Activated T-cell treated with anti-CD3 and anti-CD28 coated beads, Interleukin-2, amount 50 U/mL, for 24 hours (primary cell): ENCODE measurements at regions not wholly inside any gene's neighbourhood (a gene's known extent, or its start where the extent isn't known, plus 50 kb on each side); places are given as distances from the start of the nearest gene placed in this dataset.
"Not testable (repeated sequence)": the region's sequence is repeated elsewhere in the genome, so short reads cannot be mapped to it uniquely, and the experiment has no call there.

Experiments used
- DNase-seq: peaks from one replicate; pipeline ENCODE4 v3.0.0-alpha.2; 2020
- H3K27ac Mint-ChIP-seq: 2 replicates; pipeline ENCODE4 v1.8.0; 2020; ENCODE audit warnings: mild to moderate bottlenecking, mixed read lengths
- H3K27me3 Mint-ChIP-seq: 2 replicates; pipeline ENCODE4 v1.8.0; 2020; ENCODE audit warnings: mixed read lengths
- H3K36me3 Mint-ChIP-seq: 2 replicates; pipeline ENCODE4 v1.8.0; 2020; ENCODE audit warnings: low read depth, mixed read lengths
- H3K4me1 Mint-ChIP-seq: 2 replicates; pipeline ENCODE4 v1.8.0; 2020; ENCODE audit warnings: low read depth, mixed read lengths
- H3K4me3 Mint-ChIP-seq: 2 replicates; pipeline ENCODE4 v1.8.0; 2020; ENCODE audit warnings: mild to moderate bottlenecking, moderate library complexity, mixed read lengths
- H3K9me3 Mint-ChIP-seq: 2 replicates; pipeline ENCODE4 v1.8.0; 2020; ENCODE audit warnings: mixed read lengths

GRCh38 chr21:20086508-20086907 is 911.7 kb upstream of the NCAM2 start:
- Mint-ChIP-seq H3K9me3 (peaks cover 20% of the 10 kb centered on the region), H3K27me3 (no peaks in the 10 kb centered on the region), H3K4me1 (no peaks in the 10 kb centered on the region), H3K27ac (no peak overlapping the region), H3K36me3 (no peaks in the 10 kb centered on the region), H3K4me3 (no peak overlapping the region)
- DNase-seq = no peak

GRCh38 chr21:20106368-20106767 is 891.8 kb upstream of the NCAM2 start:
- Mint-ChIP-seq H3K36me3 (no peaks in the 10 kb centered on the region), H3K4me3 (no peak overlapping the region), H3K27ac (no peak overlapping the region), H3K27me3 (no peaks in the 10 kb centered on the region), H3K9me3 (peaks cover 20% of the 10 kb centered on the region), H3K4me1 (no peaks in the 10 kb centered on the region)
- no peak for DNase-seq

- Mint-ChIP-seq H3K27ac (no peak overlapping the region), H3K36me3 (no peaks in the 10 kb centered on the region), H3K4me3 (no peak overlapping the region), H3K9me3 (peaks cover 20% of the 10 kb centered on the region), H3K4me1 (no peaks in the 10 kb centered on the region), H3K27me3 (no peaks in the 10 kb centered on the region)
- no peak for DNase-seq
Measured at GRCh38 chr21:20108016-20108415, 890.2 kb upstream of the NCAM2 start.

- no peaks in the 10 kb centered on the region for H3K27me3 Mint-ChIP-seq
- H3K4me3 Mint-ChIP-seq = no peak overlapping the region
- no peaks in the 10 kb centered on the region for H3K36me3 Mint-ChIP-seq
- no peak overlapping the region for H3K27ac Mint-ChIP-seq
- no peaks in the 10 kb centered on the region for H3K4me1 Mint-ChIP-seq
- DNase-seq = no peak
- peaks cover 17% of the 10 kb centered on the region for H3K9me3 Mint-ChIP-seq
Measured at GRCh38 chr21:20108976-20109540, 889.2 kb upstream of the NCAM2 start.

GRCh38 chr21:20110368-20110767 is 887.8 kb upstream of the NCAM2 start:
- Mint-ChIP-seq H3K27ac (no peak overlapping the region), H3K36me3 (no peaks in the 10 kb centered on the region), H3K4me1 (no peaks in the 10 kb centered on the region), H3K9me3 (peaks cover 20% of the 10 kb centered on the region), H3K4me3 (no peak overlapping the region), H3K27me3 (no peaks in the 10 kb centered on the region)
- DNase-seq = no peak

- Mint-ChIP-seq H3K36me3 (no peaks in the 10 kb centered on the region), H3K4me3 (no peak overlapping the region), H3K27ac (no peak overlapping the region), H3K4me1 (no peaks in the 10 kb centered on the region), H3K9me3 (peaks cover 24% of the 10 kb centered on the region), H3K27me3 (no peaks in the 10 kb centered on the region)
- DNase-seq = no peak
Measured at GRCh38 chr21:20151741-20152140, 846.5 kb upstream of the NCAM2 start.

- H3K4me3 Mint-ChIP-seq = no peak overlapping the region
- no peak overlapping the region for H3K27ac Mint-ChIP-seq
- no peak for DNase-seq
- no peaks in the 10 kb centered on the region for H3K36me3 Mint-ChIP-seq
- H3K9me3 Mint-ChIP-seq = peaks cover 15% of the 10 kb centered on the region
- no peaks in the 10 kb centered on the region for H3K27me3 Mint-ChIP-seq
- H3K4me1 Mint-ChIP-seq = no peaks in the 10 kb centered on the region
Measured at GRCh38 chr21:20163167-20163566, 835.0 kb upstream of the NCAM2 start.

- DNase-seq = no peak
- Mint-ChIP-seq H3K4me3 (no peak overlapping the region), H3K4me1 (no peaks in the 10 kb centered on the region), H3K27me3 (no peaks in the 10 kb centered on the region), H3K9me3 (peaks cover 7% of the 10 kb centered on the region), H3K27ac (no peak overlapping the region), H3K36me3 (no peaks in the 10 kb centered on the region)
Measured at GRCh38 chr21:20167059-20167458, 831.1 kb upstream of the NCAM2 start.

- Mint-ChIP-seq H3K4me3 (no peak overlapping the region), H3K4me1 (no peaks in the 10 kb centered on the region), H3K27me3 (no peaks in the 10 kb centered on the region), H3K9me3 (peaks cover 9% of the 10 kb centered on the region), H3K36me3 (no peaks in the 10 kb centered on the region), H3K27ac (no peak overlapping the region)
- no peak for DNase-seq
Measured at GRCh38 chr21:20169812-20170576, 828.2 kb upstream of the NCAM2 start.

- no peak for DNase-seq
- no peak overlapping the region for H3K4me3 Mint-ChIP-seq
- H3K27ac Mint-ChIP-seq = no peak overlapping the region
- H3K27me3 Mint-ChIP-seq = no peaks in the 10 kb centered on the region
- no peaks in the 10 kb centered on the region for H3K4me1 Mint-ChIP-seq
- no peaks in the 10 kb centered on the region for H3K36me3 Mint-ChIP-seq
- peaks cover 23% of the 10 kb centered on the region for H3K9me3 Mint-ChIP-seq
Measured at GRCh38 chr21:20186186-20186585, 812.0 kb upstream of the NCAM2 start.

GRCh38 chr21:20187028-20187427 is 811.2 kb upstream of the NCAM2 start:
- Mint-ChIP-seq H3K9me3 (peaks cover 23% of the 10 kb centered on the region), H3K27me3 (no peaks in the 10 kb centered on the region), H3K4me3 (no peak overlapping the region), H3K4me1 (no peaks in the 10 kb centered on the region), H3K36me3 (no peaks in the 10 kb centered on the region), H3K27ac (no peak overlapping the region)
- DNase-seq = no peak

GRCh38 chr21:20201323-20201722 is 796.9 kb upstream of the NCAM2 start:
- not testable (repeated sequence) for H3K4me1 Mint-ChIP-seq

GRCh38 chr21:20207335-20207734 is 790.9 kb upstream of the NCAM2 start:
- H3K36me3 Mint-ChIP-seq = no peaks in the 10 kb centered on the region

More at GRCh38 chr21:20201323-20201722, 796.9 kb upstream of the NCAM2 start:
- not testable (repeated sequence) for H3K36me3 Mint-ChIP-seq, H3K27me3 Mint-ChIP-seq, H3K27ac Mint-ChIP-seq, H3K4me3 Mint-ChIP-seq, DNase-seq
- peaks cover 13% of the 10 kb centered on the region for H3K9me3 Mint-ChIP-seq

GRCh38 chr21:20215959-20216358 is 782.2 kb upstream of the NCAM2 start:
- no peak overlapping the region for H3K27ac Mint-ChIP-seq

More at GRCh38 chr21:20207335-20207734, 790.9 kb upstream of the NCAM2 start:
- Mint-ChIP-seq H3K4me1 (no peaks in the 10 kb centered on the region), H3K4me3 (no peak overlapping the region), H3K27me3 (no peaks in the 10 kb centered on the region), H3K9me3 (peaks cover 12% of the 10 kb centered on the region), H3K27ac (no peak overlapping the region)
- DNase-seq = no peak

GRCh38 chr21:20220586-20220985 is 777.6 kb upstream of the NCAM2 start:
- Mint-ChIP-seq H3K4me1 (no peaks in the 10 kb centered on the region), H3K27ac (no peak overlapping the region), H3K9me3 (peaks cover 17% of the 10 kb centered on the region), H3K27me3 (no peaks in the 10 kb centered on the region), H3K36me3 (no peaks in the 10 kb centered on the region), H3K4me3 (no peak overlapping the region)
- DNase-seq = no peak

More at GRCh38 chr21:20215959-20216358, 782.2 kb upstream of the NCAM2 start:
- H3K36me3 Mint-ChIP-seq = no peaks in the 10 kb centered on the region
- H3K27me3 Mint-ChIP-seq = no peaks in the 10 kb centered on the region
- H3K4me1 Mint-ChIP-seq = no peaks in the 10 kb centered on the region
- no peak for DNase-seq
- no peak overlapping the region for H3K4me3 Mint-ChIP-seq
- peaks cover 21% of the 10 kb centered on the region for H3K9me3 Mint-ChIP-seq
